ENCODE measurements at regions not wholly inside any gene's neighbourhood (a gene's known extent, or its start where the extent isn't known, plus 50 kb on each side); places are given as distances from the start of the nearest gene placed in this dataset.

- DNase-seq: no peak
Observed at GRCh38 chrX:134173541-134174272, 63.3 kb upstream of the CCDC160 start.

- DNase-seq: no peak
Observed at GRCh38 chrX:134174273-134174660, 62.7 kb upstream of the CCDC160 start.

GRCh38 chrX:134174859-134175258 lies 62.1 kb upstream of the CCDC160 start:
- DNase-seq: no peak

DNA sequence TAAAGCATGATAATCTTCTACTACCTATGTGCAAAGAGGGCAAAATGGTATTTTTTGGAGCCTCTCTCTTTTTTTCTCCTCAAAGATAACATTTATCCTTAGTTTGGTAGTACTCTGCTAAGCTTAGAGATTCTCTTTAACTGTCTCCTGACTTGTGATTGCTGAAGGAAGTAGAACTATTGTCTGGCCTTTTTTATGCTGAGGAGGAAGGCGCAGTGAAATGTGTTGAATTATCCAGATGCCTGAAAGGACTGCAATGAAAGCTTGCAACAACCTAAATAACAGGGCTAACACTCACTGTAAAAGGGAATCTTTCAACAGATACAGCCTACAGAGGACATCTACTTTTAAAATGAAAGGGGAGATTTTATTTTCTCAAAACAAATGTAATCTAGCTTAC lies 59.5 kb upstream of the CCDC160 start:
- DNase-seq: no peak

- no peak for DNase-seq
Observed at GRCh38 chrX:134180601-134181274, 56.2 kb upstream of the CCDC160 start.

DNA sequence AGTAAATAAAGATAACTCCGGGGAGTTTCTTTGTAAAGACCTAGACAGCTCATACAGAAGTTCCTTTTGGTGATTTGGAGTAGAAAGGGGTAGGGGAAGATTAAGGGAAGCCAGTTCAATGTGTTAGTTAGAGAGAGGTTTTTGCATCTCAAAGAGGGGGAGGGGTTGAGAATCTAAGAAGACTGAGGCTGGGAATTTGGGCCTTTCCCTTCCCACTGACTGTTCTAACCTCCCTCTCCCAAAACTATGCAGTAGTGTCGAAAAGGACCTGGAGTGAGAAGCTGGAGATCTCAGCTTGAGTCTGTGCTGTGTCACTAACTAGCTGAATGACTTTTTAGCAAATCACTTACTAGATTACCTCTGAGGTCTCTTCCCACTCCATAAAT lies 55.7 kb upstream of the CCDC160 start:
- DNase-seq: no peak

DNA sequence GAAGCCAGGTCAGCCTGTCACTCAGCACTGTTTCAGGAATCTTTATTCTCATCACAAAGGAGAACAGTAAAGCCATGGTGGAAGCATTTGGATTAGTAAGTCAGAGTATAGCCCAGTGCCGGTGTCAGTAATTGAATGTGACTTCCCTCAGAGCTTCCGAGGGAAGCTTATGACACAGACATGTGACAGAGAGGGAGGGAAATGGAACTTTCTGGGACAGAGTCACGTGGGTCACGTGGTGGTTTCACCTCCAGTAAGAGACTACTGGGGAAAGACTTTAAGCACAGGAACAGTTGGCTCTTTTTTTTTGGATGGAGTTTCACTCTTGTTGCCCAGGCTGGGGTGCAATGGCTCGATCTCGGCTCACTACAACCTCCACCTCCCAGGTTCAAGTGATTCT lies 53.3 kb upstream of the CCDC160 start:
- no peak for DNase-seq

GRCh38 chrX:134184936-134185335 lies 52.0 kb upstream of the CCDC160 start:
- no peak for DNase-seq

- DNase-seq: peak; percentile 25
Observed at GRCh38 chrX:134186362-134187121, 50.4 kb upstream of the CCDC160 start.

Measured in activated CD4-positive, alpha-beta T cell treated with anti-CD3 and anti-CD28 coated beads, Interleukin-2, amount 50 U/mL, for 1 hour (primary cell).